ENCODE measurements at regions not wholly inside any gene's neighbourhood (a gene's known extent, or its start where the extent isn't known, plus 50 kb on each side); places are given as distances from the start of the nearest gene placed in this dataset.
"Not testable (repeated sequence)": the region's sequence is repeated elsewhere in the genome, so short reads cannot be mapped to it uniquely, and the experiment has no call there.

DNA sequence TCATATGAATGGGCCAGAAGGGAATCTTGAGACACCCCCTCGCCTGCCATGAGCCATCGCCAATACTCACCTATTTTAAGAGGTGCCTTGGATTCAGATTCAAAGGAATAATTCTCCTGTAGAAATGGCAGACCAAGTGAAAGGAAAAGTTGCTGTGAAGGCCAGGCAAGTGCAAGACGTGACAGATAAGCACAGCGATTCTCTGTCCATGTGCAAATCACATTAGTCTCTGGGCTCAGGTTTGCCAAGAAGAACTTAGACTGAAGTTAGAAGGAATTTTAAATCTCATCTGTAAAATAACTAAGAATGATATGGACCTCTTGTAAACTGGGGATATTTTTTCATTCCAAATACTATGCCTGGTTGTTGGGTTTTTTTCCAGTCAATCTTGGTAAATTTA, 173.6 kb downstream of the UACA start:
- ChIA-PET CTCF (no interaction called here), POLR2A (ENCODE audit: low non-redundant PET) (no interaction called here)
- no peak for DNase-seq (ENCODE audit: low spot score)
- H3K27ac ChIP-seq: no peak overlapping the region
- TF ChIP-seq, protein P1, sequence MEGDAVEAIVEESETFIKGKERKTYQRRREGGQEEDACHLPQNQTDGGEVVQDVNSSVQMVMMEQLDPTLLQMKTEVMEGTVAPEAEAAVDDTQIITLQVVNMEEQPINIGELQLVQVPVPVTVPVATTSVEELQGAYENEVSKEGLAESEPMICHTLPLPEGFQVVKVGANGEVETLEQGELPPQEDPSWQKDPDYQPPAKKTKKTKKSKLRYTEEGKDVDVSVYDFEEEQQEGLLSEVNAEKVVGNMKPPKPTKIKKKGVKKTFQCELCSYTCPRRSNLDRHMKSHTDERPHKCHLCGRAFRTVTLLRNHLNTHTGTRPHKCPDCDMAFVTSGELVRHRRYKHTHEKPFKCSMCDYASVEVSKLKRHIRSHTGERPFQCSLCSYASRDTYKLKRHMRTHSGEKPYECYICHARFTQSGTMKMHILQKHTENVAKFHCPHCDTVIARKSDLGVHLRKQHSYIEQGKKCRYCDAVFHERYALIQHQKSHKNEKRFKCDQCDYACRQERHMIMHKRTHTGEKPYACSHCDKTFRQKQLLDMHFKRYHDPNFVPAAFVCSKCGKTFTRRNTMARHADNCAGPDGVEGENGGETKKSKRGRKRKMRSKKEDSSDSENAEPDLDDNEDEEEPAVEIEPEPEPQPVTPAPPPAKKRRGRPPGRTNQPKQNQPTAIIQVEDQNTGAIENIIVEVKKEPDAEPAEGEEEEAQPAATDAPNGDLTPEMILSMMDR (conservative IDR thresholded peaks at IDR 0.05; ENCODE audit: low read depth): no peak

DNA sequence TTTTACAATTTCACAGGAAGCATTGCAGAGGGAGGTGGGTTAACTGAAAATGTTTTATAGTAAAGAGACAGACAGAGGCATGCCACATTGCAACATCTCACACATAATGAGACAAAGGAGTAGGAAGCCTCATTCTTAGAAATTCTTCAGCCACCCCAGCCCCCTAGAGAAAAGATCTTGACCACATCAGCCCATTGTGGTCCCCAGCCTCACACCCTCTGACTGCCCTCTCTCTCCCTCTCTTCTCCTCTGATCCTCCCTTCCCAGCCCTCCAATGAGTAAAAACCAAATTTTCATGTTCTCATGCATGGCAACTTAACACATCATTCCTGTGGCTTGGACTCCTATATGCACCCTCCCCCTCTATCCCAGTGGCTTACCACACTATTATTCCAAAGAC, 174.1 kb downstream of the UACA start:
- ChIA-PET POLR2A (ENCODE audit: low non-redundant PET) (no interaction called here), CTCF (interaction anchor here (0.7 kb wide), 1 partner anchor 1380 kb away, joined by 7 read pairs; no protein-coding TSS in a partner anchor)
- TF ChIP-seq, protein P1 (conservative IDR thresholded peaks at IDR 0.05; ENCODE audit: low read depth): no peak
- no peak for DNase-seq (ENCODE audit: low spot score)
- no peak overlapping the region for H3K27ac ChIP-seq

DNA sequence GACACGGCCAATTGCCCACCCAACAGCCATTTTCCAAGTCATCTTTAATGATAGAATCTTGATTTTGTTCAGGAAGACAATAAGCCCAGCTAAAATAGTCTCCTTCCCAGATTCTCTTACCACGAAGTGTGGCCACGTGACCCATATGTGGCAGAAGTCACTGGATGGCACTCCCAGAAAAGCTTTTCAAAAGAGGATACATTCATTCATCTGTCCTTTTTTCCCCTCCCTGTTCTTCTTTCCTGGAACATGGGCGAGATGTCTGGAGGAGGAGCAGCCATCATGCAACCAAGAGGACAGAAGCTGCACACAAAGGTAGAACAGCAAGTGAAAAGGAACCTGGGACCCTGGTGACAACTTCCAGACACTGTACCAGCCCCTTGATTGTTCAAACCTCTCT, 174.7 kb downstream of the UACA start:
- TF ChIP-seq, protein P1 (conservative IDR thresholded peaks at IDR 0.05; ENCODE audit: low read depth): no peak
- H3K27ac ChIP-seq: no peak overlapping the region
- POLR2A ChIA-PET (ENCODE audit: low non-redundant PET): no interaction called here
- DNase-seq (ENCODE audit: low spot score): no peak
- CTCF ChIA-PET: interaction anchor here (0.7 kb wide), 1 partner anchor 1380 kb away, joined by 7 read pairs; no protein-coding TSS in a partner anchor

DNA sequence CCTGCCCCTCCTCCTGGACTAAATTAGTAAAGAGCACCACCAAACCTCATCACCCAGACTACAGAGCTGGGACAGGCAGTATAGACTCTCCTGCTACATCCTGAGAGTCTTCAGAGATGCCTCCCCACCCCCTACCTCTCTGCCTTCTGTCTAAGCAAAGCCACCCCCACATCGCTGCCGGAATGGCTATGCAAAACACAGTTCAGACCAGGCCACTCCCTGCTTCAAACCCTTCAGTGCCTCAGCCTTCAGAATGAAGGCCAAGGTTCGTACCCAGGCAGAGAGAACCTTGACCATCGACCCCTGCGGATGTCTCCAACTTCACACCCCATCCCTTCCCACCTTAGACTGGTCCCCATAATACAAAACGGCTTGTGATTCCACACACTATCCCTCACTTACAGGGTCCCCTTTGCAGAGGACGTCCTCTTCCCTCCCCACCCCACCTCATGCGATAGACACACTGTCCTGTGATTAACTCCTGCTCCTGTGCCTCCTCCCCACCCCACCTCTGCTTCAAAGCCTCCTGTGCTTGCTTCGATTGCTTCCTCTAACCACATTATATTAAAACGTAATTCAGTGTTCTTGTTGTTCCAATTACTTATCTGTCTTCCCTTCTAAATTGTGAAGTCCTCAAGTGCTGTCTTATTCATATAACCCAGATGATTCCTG, 175.3 kb downstream of the UACA start:
- POLR2A ChIA-PET (ENCODE audit: low non-redundant PET): no interaction called here

DNA sequence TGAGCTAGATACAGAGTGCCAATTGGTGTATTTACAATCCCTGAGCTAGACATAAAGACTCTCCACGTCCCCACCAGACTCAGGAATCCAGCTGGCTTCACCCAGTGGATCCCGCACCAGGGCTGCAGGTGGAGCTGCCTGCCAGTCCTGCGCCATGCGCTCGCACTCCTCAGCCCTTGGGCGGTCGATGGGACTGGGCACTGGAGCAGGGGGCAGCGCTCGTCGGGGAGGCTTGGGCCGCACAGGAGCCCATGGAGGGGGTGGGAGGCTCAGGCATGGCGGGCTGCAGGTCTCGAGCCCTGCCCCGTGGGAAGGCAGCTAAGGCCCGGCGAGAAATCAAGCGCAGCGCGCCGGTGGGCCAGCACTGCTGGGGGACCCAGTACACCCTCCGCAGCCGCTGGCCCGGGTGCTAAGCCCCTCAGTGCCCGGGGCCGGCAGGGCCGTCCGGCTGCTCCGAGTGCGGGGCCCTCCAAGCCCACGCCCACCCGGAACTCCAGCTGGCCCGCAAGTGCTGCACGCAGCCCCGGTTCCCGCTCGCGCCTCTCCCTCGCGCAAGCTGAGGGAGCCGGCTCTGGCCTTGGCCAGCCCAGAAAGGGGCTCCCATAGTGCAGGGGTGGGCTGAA, 176.2 kb downstream of the UACA start:
- CTCF ChIA-PET: interaction anchor here (0.6 kb wide), 1 partner anchor 476 kb away, joined by 3 read pairs; no protein-coding TSS in a partner anchor
- H3K27ac ChIP-seq; POLR2A ChIA-PET (ENCODE audit: low non-redundant PET); DNase-seq (ENCODE audit: low spot score): not testable (repeated sequence)

More for the DNA sequence above, 175.3 kb downstream of the UACA start:
- TF ChIP-seq, protein P1 (conservative IDR thresholded peaks at IDR 0.05; ENCODE audit: low read depth): no peak
- CTCF ChIA-PET: no interaction called here
- no peak overlapping the region for H3K27ac ChIP-seq
- no peak for DNase-seq (ENCODE audit: low spot score)

DNA sequence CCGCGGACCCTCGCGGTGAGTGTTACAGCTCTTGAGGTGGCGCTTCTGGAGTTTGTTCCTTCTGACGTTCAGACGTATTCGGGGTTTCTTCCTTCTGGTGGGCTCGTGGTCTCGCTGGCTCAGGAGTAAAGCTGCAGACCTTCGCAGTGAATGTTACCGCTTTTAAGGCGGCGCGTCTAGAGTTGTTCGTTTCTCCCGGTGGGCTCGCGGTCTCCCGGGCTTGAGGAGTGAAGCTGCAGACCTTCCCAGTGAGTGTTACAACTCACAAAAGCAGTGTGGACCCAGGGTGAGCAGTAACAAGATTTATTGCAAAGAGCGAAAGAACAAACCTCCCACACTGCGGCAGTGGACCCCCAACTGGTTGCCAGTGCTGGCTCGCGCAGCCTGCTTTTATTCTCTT, 177.1 kb downstream of the UACA start:
- ChIA-PET CTCF (interaction anchor here (0.6 to 1.0 kb wide), 3 partner anchors 10 to 534 kb away, joined by 3 to 7 read pairs (median 7); no protein-coding TSS in a partner anchor), POLR2A (ENCODE audit: low non-redundant PET) (no interaction called here)
- no peak for DNase-seq (ENCODE audit: low spot score)
- H3K27ac ChIP-seq: no peak overlapping the region
- TF ChIP-seq, protein P1 (conservative IDR thresholded peaks at IDR 0.05; ENCODE audit: low read depth): no peak

DNA sequence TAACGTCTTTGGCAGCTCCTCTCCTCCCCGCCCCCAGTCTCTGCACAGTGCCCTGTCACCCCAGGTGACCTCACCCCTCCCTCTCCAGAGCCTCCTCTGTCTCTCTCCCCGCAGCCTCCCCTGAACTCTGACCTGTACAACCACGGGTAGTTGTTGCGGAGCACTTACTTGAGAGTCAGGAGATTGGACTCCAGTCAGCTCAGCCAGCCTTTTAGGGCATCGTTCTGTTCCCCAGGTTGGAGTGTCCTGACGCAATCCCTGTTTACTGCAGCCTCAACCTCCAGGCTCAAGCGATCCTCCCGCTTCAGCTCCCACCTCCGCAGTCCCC, 177.7 kb downstream of the UACA start:
- H3K27ac ChIP-seq: no peak overlapping the region
- CTCF ChIA-PET: interaction anchor here (0.6 to 1.0 kb wide), 8 partner anchors 11 to 1435 kb away, joined by 3 to 7 read pairs (median 3); no protein-coding TSS in a partner anchor
- POLR2A ChIA-PET (ENCODE audit: low non-redundant PET): no interaction called here
- DNase-seq (ENCODE audit: low spot score): no peak
- TF ChIP-seq, protein P1 (conservative IDR thresholded peaks at IDR 0.05; ENCODE audit: low read depth): no peak
